Effector memory CD4-positive, alpha-beta T cell (primary cell): ENCODE measurements at regions not wholly inside any gene's neighbourhood (a gene's known extent, or its start where the extent isn't known, plus 50 kb on each side); places are given as distances from the start of the nearest gene placed in this dataset.
A peak's percentile ranks its signal among the peaks of the same experiment; 100 is the strongest.
"Not testable (repeated sequence)": the region's sequence is repeated elsewhere in the genome, so short reads cannot be mapped to it uniquely, and the experiment has no call there.

Experiments used
- DNase-seq, 3 donors: peaks; one replicate each; pipeline ENCODE4 v3.0.0-alpha.2; 2020
- H3K27ac ChIP-seq: 2 replicates; pipeline ENCODE4 v1.7.0; 2013; ENCODE audit warnings: mild to moderate bottlenecking, low read length, moderate library complexity; ENCODE audit not compliant: insufficient read depth, poor library complexity, severe bottlenecking
- H3K27me3 ChIP-seq: replicated peaks from 2 replicates; pipeline ENCODE4 v1.7.0; 2013; ENCODE audit warnings: mild to moderate bottlenecking, low read length; ENCODE audit not compliant: insufficient read depth, control insufficient read depth, poor library complexity, severe bottlenecking
- H3K36me3 ChIP-seq: 2 replicates; pipeline ENCODE4 v1.7.0; 2013; ENCODE audit warnings: mild to moderate bottlenecking, low read length, moderate library complexity; ENCODE audit not compliant: control insufficient read depth, insufficient read depth
- H3K4me1 ChIP-seq: 2 replicates; pipeline ENCODE4 v1.7.0; 2013; ENCODE audit warnings: low read length, mild to moderate bottlenecking; ENCODE audit not compliant: control insufficient read depth, insufficient read depth, poor library complexity, severe bottlenecking
- H3K4me3 ChIP-seq: 2 replicates; pipeline ENCODE4 v1.7.0; 2013; ENCODE audit warnings: low read length, low read depth, mild to moderate bottlenecking; ENCODE audit not compliant: insufficient read depth, poor library complexity, severe bottlenecking
- H3K9me3 ChIP-seq: 2 replicates; pipeline ENCODE4 v1.7.0; 2013; ENCODE audit warnings: mild to moderate bottlenecking, low read length, moderate library complexity; ENCODE audit not compliant: control insufficient read depth

- Histone ChIP-seq H3K36me3 (no peaks in the 10 kb centered on the region), H3K27ac (no peak overlapping the region), H3K9me3 (no peaks in the 10 kb centered on the region), H3K27me3 (no peaks in the 10 kb centered on the region), H3K4me3 (no peak overlapping the region), H3K4me1 (no peaks in the 10 kb centered on the region)
- no peak for DNase-seq
Observed at GRCh38 chr2:182650704-182651103, 65.4 kb upstream of the DNAJC10 start.

- no peaks in the 10 kb centered on the region for H3K9me3 ChIP-seq
- no peaks in the 10 kb centered on the region for H3K4me1 ChIP-seq
- H3K4me3 ChIP-seq = no peak overlapping the region
- peak in 1 of 3 donors; percentile 2 for DNase-seq
- no peaks in the 10 kb centered on the region for H3K36me3 ChIP-seq
- H3K27ac ChIP-seq = no peak overlapping the region
- no peaks in the 10 kb centered on the region for H3K27me3 ChIP-seq
Observed at GRCh38 chr2:182652326-182652725, 63.7 kb upstream of the DNAJC10 start.

- H3K36me3 ChIP-seq = no peaks in the 10 kb centered on the region
- H3K27me3 ChIP-seq = no peaks in the 10 kb centered on the region
- H3K4me1 ChIP-seq = no peaks in the 10 kb centered on the region
- no peak overlapping the region for H3K4me3 ChIP-seq
- no peaks in the 10 kb centered on the region for H3K9me3 ChIP-seq
- no peak overlapping the region for H3K27ac ChIP-seq
- no peak for DNase-seq
Observed at GRCh38 chr2:182655750-182656149, 60.3 kb upstream of the DNAJC10 start.

GRCh38 chr2:182664212-182664611, 51.8 kb upstream of the DNAJC10 start:
- no peak for DNase-seq
- Histone ChIP-seq H3K27me3 (no peaks in the 10 kb centered on the region), H3K27ac (no peak overlapping the region), H3K9me3 (no peaks in the 10 kb centered on the region), H3K4me3 (no peak overlapping the region), H3K36me3 (no peaks in the 10 kb centered on the region), H3K4me1 (no peaks in the 10 kb centered on the region)

GRCh38 chr2:182665500-182665899, 50.6 kb upstream of the DNAJC10 start:
- not testable (repeated sequence) for DNase-seq, H3K36me3 ChIP-seq, H3K9me3 ChIP-seq, H3K27ac ChIP-seq, H3K4me3 ChIP-seq, H3K27me3 ChIP-seq, H3K4me1 ChIP-seq
